Suppressor macrophage treated with lipopolysaccharide for 4 hours (primary cell): ENCODE measurements at regions not wholly inside any gene's neighbourhood (a gene's known extent, or its start where the extent isn't known, plus 50 kb on each side); places are given as distances from the start of the nearest gene placed in this dataset.

ENCODE experiments used
- DNase-seq: peaks from one replicate; pipeline ENCODE4 v3.0.0-alpha.2; 2020

GRCh38 chr14:87503711-87504110 lies 489.3 kb downstream of the GALC start:
- no peak for DNase-seq

- DNase-seq, result no peak
These were observed 495.7 kb downstream of the GALC start for GRCh38 chr14:87497301-87497700.

GRCh38 chr14:87494010-87494409 lies 499.0 kb downstream of the GALC start:
- no peak for DNase-seq

- no peak for DNase-seq
These were observed 500.4 kb downstream of the GALC start for GRCh38 chr14:87492561-87492960.

GRCh38 chr14:87491816-87492215 lies 501.2 kb downstream of the GALC start:
- DNase-seq, result no peak

GRCh38 chr14:87489196-87489819 lies 503.7 kb downstream of the GALC start:
- no peak for DNase-seq

GRCh38 chr14:87483271-87484260 lies 509.4 kb downstream of the GALC start:
- no peak for DNase-seq

- no peak for DNase-seq
These were observed 524.5 kb downstream of the GALC start for GRCh38 chr14:87468531-87468930.

GRCh38 chr14:87467578-87467977 lies 525.4 kb downstream of the GALC start:
- DNase-seq, result no peak

GRCh38 chr14:87465770-87466169 lies 527.2 kb downstream of the GALC start:
- no peak for DNase-seq

GRCh38 chr14:87461704-87462103 lies 531.3 kb downstream of the GALC start:
- no peak for DNase-seq

- DNase-seq, result no peak
These were observed 535.3 kb downstream of the GALC start for GRCh38 chr14:87457720-87458119.

GRCh38 chr14:87450193-87450592 lies 542.8 kb downstream of the GALC start:
- DNase-seq, result no peak

GRCh38 chr14:87449016-87449415 lies 544.0 kb downstream of the GALC start:
- DNase-seq, result no peak

- no peak for DNase-seq
These were observed 549.2 kb downstream of the GALC start for GRCh38 chr14:87443787-87444186.

GRCh38 chr14:87443039-87443438 lies 549.9 kb downstream of the GALC start:
- no peak for DNase-seq

- DNase-seq, result no peak
These were observed 555.8 kb downstream of the GALC start for GRCh38 chr14:87437158-87437557.

GRCh38 chr14:87434680-87435079 lies 558.3 kb downstream of the GALC start:
- DNase-seq, result no peak

- DNase-seq, result no peak
These were observed 559.0 kb downstream of the GALC start for GRCh38 chr14:87434011-87434410.

GRCh38 chr14:87432698-87433097 lies 560.3 kb downstream of the GALC start:
- DNase-seq, result no peak

- no peak for DNase-seq
These were observed 562.2 kb downstream of the GALC start for GRCh38 chr14:87430810-87431209.

- DNase-seq, result no peak
These were observed 562.8 kb downstream of the GALC start for GRCh38 chr14:87430214-87430613.

- DNase-seq, result no peak
These were observed 573.1 kb downstream of the GALC start for GRCh38 chr14:87419925-87420324.

GRCh38 chr14:87411370-87411769 lies 581.6 kb downstream of the GALC start:
- no peak for DNase-seq
